Neural cell (in vitro differentiated cells): ENCODE measurements at regions not wholly inside any gene's neighbourhood (a gene's known extent, or its start where the extent isn't known, plus 50 kb on each side); places are given as distances from the start of the nearest gene placed in this dataset.

Experiments
- H2AFZ ChIP-seq: fragments of 200-600, 300-800 bp; sonication (generic), shearing (Covaris generic); 2 replicates; pipeline ENCODE4 v1.6.0; 2014; ENCODE audit warnings: low read depth, mild to moderate bottlenecking, antibody characterized with exemption, low read length, moderate library complexity
- H3F3A ChIP-seq: fragments of 200-600 bp; shearing (Covaris generic); 2 replicates; pipeline ENCODE4 v1.6.1; 2016; ENCODE audit warnings: mild to moderate bottlenecking, moderate library complexity, mixed read lengths, antibody characterized with exemption, low read length; ENCODE audit not compliant: insufficient read depth, poor library complexity, severe bottlenecking
- H3K27ac ChIP-seq: fragments of 200-600, 300-800 bp; sonication (generic), shearing (Covaris generic); 2 replicates; pipeline ENCODE4 v1.5.1; 2014; ENCODE audit warnings: mild to moderate bottlenecking, low read length, moderate library complexity
- H3K27me3 ChIP-seq: fragments of 300-800, 200-600 bp; sonication (generic), shearing (Covaris generic); 2 replicates; pipeline ENCODE4 v1.6.0; 2014; ENCODE audit warnings: mild to moderate bottlenecking, low read depth, low read length, moderate library complexity; ENCODE audit not compliant: insufficient read depth
- H3K36me3 ChIP-seq: fragments of 300-800, 200-600 bp; sonication (generic), shearing (Covaris generic); 2 replicates; pipeline ENCODE4 v1.5.1; 2014; ENCODE audit warnings: mild to moderate bottlenecking, antibody characterized with exemption, low read length, moderate library complexity; ENCODE audit not compliant: insufficient read depth
- H3K4me2 ChIP-seq: fragments of 300-800, 200-600 bp; sonication (generic), shearing (Covaris generic); 2 replicates; pipeline ENCODE4 v1.6.0; 2014; ENCODE audit warnings: mild to moderate bottlenecking, low read length
- H3K4me3 ChIP-seq: fragments of 300-800, 200-600 bp; sonication (generic), shearing (Covaris generic); 2 replicates; pipeline ENCODE4 v1.5.1; 2014; ENCODE audit warnings: mild to moderate bottlenecking, low read length, moderate library complexity
- H3K79me2 ChIP-seq: fragments of 200-600 bp; shearing (Covaris generic); replicated peaks from 2 replicates; pipeline ENCODE4 v1.6.0; 2014; ENCODE audit warnings: mild to moderate bottlenecking, low read length, moderate library complexity; ENCODE audit not compliant: insufficient read depth
- H3K9ac ChIP-seq: fragments of 300-800, 200-600 bp; sonication (generic), shearing (Covaris generic); 2 replicates; pipeline ENCODE4 v1.6.1; 2016; ENCODE audit warnings: mild to moderate bottlenecking, low read length, mixed read lengths
- H3K9me2 ChIP-seq: fragments of 200-600 bp; shearing (Covaris generic); 2 replicates; pipeline ENCODE4 v1.6.1; 2016; ENCODE audit warnings: mild to moderate bottlenecking, low read length, mixed read lengths; ENCODE audit not compliant: insufficient read depth
- H3K9me3 ChIP-seq: fragments of 200-600, 300-800 bp; sonication (generic), shearing (Covaris generic); 2 replicates; pipeline ENCODE4 v1.6.1; 2016; ENCODE audit warnings: mild to moderate bottlenecking, mixed run types, low read length, moderate library complexity, mixed read lengths
- H4K20me1 ChIP-seq: fragments of 200-600 bp; shearing (Covaris generic); 2 replicates; pipeline ENCODE4 v1.6.1; 2016; ENCODE audit warnings: mild to moderate bottlenecking, mixed run types; ENCODE audit not compliant: insufficient read depth
- CTCF ChIP-seq: fragments of 450-650 bp; IDR thresholded peaks from 2 replicates; pipeline ENCODE4 v1.5.1; 2014; ENCODE audit warnings: antibody characterized with exemption, mild to moderate bottlenecking, moderate library complexity; ENCODE audit not compliant: poor library complexity, severe bottlenecking
- EP300 ChIP-seq: fragments of 450-650 bp; conservative IDR thresholded peaks from 2 replicates; pipeline ENCODE4 v1.6.1; 2014; ENCODE audit warnings: antibody characterized with exemption, mild to moderate bottlenecking, moderate library complexity; ENCODE audit not compliant: poor library complexity, severe bottlenecking
- EZH2 ChIP-seq: fragments of 200-600, 300-800 bp; shearing (Covaris generic), sonication (generic); IDR thresholded peaks from 2 replicates; pipeline ENCODE4 v1.6.1; 2014; ENCODE audit warnings: antibody characterized with exemption, low read length, borderline replicate concordance, mild to moderate bottlenecking; ENCODE audit not compliant: insufficient read depth, poor library complexity, severe bottlenecking
- MXI1 ChIP-seq: fragments of 450-650 bp; conservative IDR thresholded peaks from 2 replicates; pipeline ENCODE4 v1.6.1; 2014; ENCODE audit warnings: antibody characterized with exemption, mild to moderate bottlenecking; ENCODE audit not compliant: poor library complexity, severe bottlenecking
- POLR2AphosphoS5 ChIP-seq: IDR thresholded peaks from 2 replicates; pipeline ENCODE4 v1.6.1; 2012
- RAD21 ChIP-seq: fragments of 450-650 bp; conservative IDR thresholded peaks from 2 replicates; pipeline ENCODE4 v1.6.1; 2014; ENCODE audit warnings: antibody characterized with exemption, mild to moderate bottlenecking, moderate library complexity
- REST ChIP-seq: IDR thresholded peaks from 2 replicates; pipeline ENCODE4 v1.6.1; 2012; ENCODE audit warnings: borderline replicate concordance
- SMC3 ChIP-seq: fragments of 450-650 bp; conservative IDR thresholded peaks from 2 replicates; pipeline ENCODE4 v1.6.1; 2014; ENCODE audit warnings: antibody characterized with exemption, mild to moderate bottlenecking, moderate library complexity; ENCODE audit not compliant: poor library complexity
- TAF1 ChIP-seq: IDR thresholded peaks from 2 replicates; pipeline ENCODE4 v1.6.1; 2012; ENCODE audit warnings: low read depth

GRCh38 chr11:106608677-106609076 is 409.6 kb downstream of the GUCY1A2 start:
- H3K4me2 ChIP-seq: no peak overlapping the region
- no peaks in the 10 kb centered on the region for H3K9me3 ChIP-seq
- no peak overlapping the region for H2AFZ ChIP-seq
- TF ChIP-seq SMC3 (no peak), MXI1 (no peak), CTCF (no peak), EZH2 (no peak), REST (no peak), EP300 (no peak), POLR2AphosphoS5 (no peak), TAF1 (no peak), RAD21 (no peak)
- no peak overlapping the region for H3K4me3 ChIP-seq
- H3K9ac ChIP-seq: no peak overlapping the region
- no peaks in the 10 kb centered on the region for H3K79me2 ChIP-seq
- no peak overlapping the region for H3K27ac ChIP-seq
- no peaks in the 10 kb centered on the region for H3K9me2 ChIP-seq
- no peaks in the 10 kb centered on the region for H4K20me1 ChIP-seq
- H3K27me3 ChIP-seq: no peaks in the 10 kb centered on the region
- H3F3A ChIP-seq: no peaks in the 10 kb centered on the region
- H3K36me3 ChIP-seq: no peaks in the 10 kb centered on the region

GRCh38 chr11:106614262-106614661 is 404.0 kb downstream of the GUCY1A2 start:
- TF ChIP-seq REST: no peak
- no peak for TF ChIP-seq RAD21
- no peak for TF ChIP-seq CTCF
- no peak for TF ChIP-seq EP300
- H3K9me3 ChIP-seq: no peaks in the 10 kb centered on the region
- no peaks in the 10 kb centered on the region for H3K36me3 ChIP-seq
- H3K9ac ChIP-seq: no peak overlapping the region
- H3F3A ChIP-seq: no peaks in the 10 kb centered on the region
- no peak overlapping the region for H3K27ac ChIP-seq
- H3K4me3 ChIP-seq: no peak overlapping the region
- no peak overlapping the region for H2AFZ ChIP-seq
- H3K79me2 ChIP-seq: no peaks in the 10 kb centered on the region
- no peaks in the 10 kb centered on the region for H3K9me2 ChIP-seq
- H3K4me2 ChIP-seq: no peak overlapping the region
- H4K20me1 ChIP-seq: no peaks in the 10 kb centered on the region
- no peaks in the 10 kb centered on the region for H3K27me3 ChIP-seq
